H1 (cell line): ENCODE measurements at regions not wholly inside any gene's neighbourhood (a gene's known extent, or its start where the extent isn't known, plus 50 kb on each side); places are given as distances from the start of the nearest gene placed in this dataset.

Source experiments
- CTCF ChIA-PET: fragments of 300-600 bp; sonication (Branson Sonifier 250); formaldehyde crosslinking; loops from one replicate; lab custom pipeline; 2021; ENCODE audit not compliant: partially characterized antibody; lab: Charles Lee
- POLR2A ChIA-PET: fragments of 300-600 bp; sonication (Branson Sonifier 250); formaldehyde crosslinking; loops from one replicate; lab custom pipeline; 2021; ENCODE audit warnings: inconsistent platforms; ENCODE audit not compliant: partially characterized antibody; lab: Charles Lee
- DNase-seq, 2 experiments: peaks; one replicate each; pipeline versions ENCODE4 v3.0.0 to v3.0.0-alpha.2; 2010 to 2022; ENCODE audit warnings: low spot score in 2 of 2, low read depth in 1 of 2, mixed read lengths in 1 of 2
- FAIRE-seq: peaks from 2 replicates; lab custom pipeline; 2011; peaks lifted over from hg19 to GRCh38; lab: Jason Lieb, UNC
- H2AFZ ChIP-seq: 2 replicates; pipeline ENCODE4 v1.8.1; 2012; ENCODE audit warnings: low read length, inconsistent platforms
- H2AK5ac ChIP-seq: 2 replicates; pipeline ENCODE4 v1.6.1; 2013; ENCODE audit warnings: low read depth, low read length
- H2BK120ac ChIP-seq: replicated peaks from 2 replicates; pipeline ENCODE3; 2013; ENCODE audit warnings: low read depth, low read length, inconsistent platforms
- H2BK12ac ChIP-seq: 2 replicates; pipeline ENCODE4 v1.6.1; 2013; ENCODE audit warnings: low read depth, low read length
- H2BK15ac ChIP-seq: 2 replicates; pipeline ENCODE4 v1.6.1; 2013; ENCODE audit warnings: low read length
- H2BK20ac ChIP-seq: 2 replicates; pipeline ENCODE4 v1.6.1; 2013; ENCODE audit warnings: low read length
- H2BK5ac ChIP-seq: 2 replicates; pipeline ENCODE4 v1.6.1; 2013; ENCODE audit warnings: low read depth, low read length
- H3K14ac ChIP-seq: 2 replicates; pipeline ENCODE4 v1.6.1; 2013; ENCODE audit warnings: inconsistent platforms; ENCODE audit not compliant: insufficient read length
- H3K18ac ChIP-seq: 2 replicates; pipeline ENCODE4 v1.6.1; 2013; ENCODE audit warnings: low read length; ENCODE audit errors: extremely low read depth
- H3K23ac ChIP-seq: 2 replicates; pipeline ENCODE4 v1.6.1; 2013; ENCODE audit warnings: inconsistent platforms; ENCODE audit not compliant: insufficient read length
- H3K23me2 ChIP-seq: 2 replicates; pipeline ENCODE4 v1.6.1; 2013; ENCODE audit warnings: low read depth, low read length
- H3K27ac ChIP-seq: 2 replicates; pipeline ENCODE4 v1.6.1; 2011; ENCODE audit warnings: low read depth, low read length, inconsistent platforms
- H3K27me3 ChIP-seq, 4 experiments: replicated peaks in 1 of 4; 1 replicate in 1 of 4; 2 replicates in 3 of 4; pipeline versions ENCODE4 v1.6.1 to v1.8.1; 2011 to 2013; ENCODE audit warnings: low read length in 3 of 4, mild to moderate bottlenecking in 3 of 4, inconsistent platforms in 2 of 4, mixed read lengths in 2 of 4, moderate library complexity in 1 of 4; ENCODE audit not compliant: control insufficient read depth in 3 of 4, insufficient read depth in 3 of 4; ENCODE audit errors: extremely low read depth in 1 of 4
- H3K36me3 ChIP-seq, 4 experiments: 2 replicates each; pipeline versions ENCODE4 v1.6.1 to v1.8.1; 2011 to 2013; ENCODE audit warnings: mild to moderate bottlenecking in 4 of 4, low read length in 3 of 4, moderate library complexity in 2 of 4, control low read depth in 1 of 4, inconsistent platforms in 1 of 4; ENCODE audit not compliant: insufficient read depth in 4 of 4, control insufficient read depth in 2 of 4
- H3K4ac ChIP-seq: replicated peaks from 2 replicates; pipeline ENCODE3; 2013; ENCODE audit warnings: low read length, low read depth, mixed read lengths, inconsistent platforms; ENCODE audit not compliant: insufficient read length
- H3K4me1 ChIP-seq, 4 experiments: replicated peaks in 1 of 4; 1 replicate in 1 of 4; 2 replicates in 3 of 4; pipeline versions ENCODE4 v1.6.1 to v1.8.1; 2011 to 2013; ENCODE audit warnings: low read length in 3 of 4, inconsistent platforms in 2 of 4, mixed read lengths in 1 of 4; ENCODE audit not compliant: insufficient read depth in 4 of 4, control insufficient read depth in 3 of 4
- H3K4me2 ChIP-seq, 2 experiments: 2 replicates each; pipeline versions ENCODE4 v1.6.1 to v1.8.1; 2011 to 2013; ENCODE audit warnings: low read depth in 2 of 2, low read length in 2 of 2, control low read depth in 1 of 2, inconsistent platforms in 1 of 2, mild to moderate bottlenecking in 1 of 2; ENCODE audit not compliant: insufficient read depth in 1 of 2
- H3K4me3 ChIP-seq, 4 experiments: fragments of 200-600, 300-600 bp in 1 of 4; sonication (generic), shearing (Covaris generic), sonication (Bioruptor Twin) in 1 of 4; 2 replicates each; pipeline versions ENCODE4 v1.5.1 to v1.8.1; 2011 to 2016; ENCODE audit warnings: low read length in 4 of 4, low read depth in 3 of 4, control low read depth in 2 of 4, inconsistent platforms in 2 of 4, mild to moderate bottlenecking in 2 of 4, mixed read lengths in 1 of 4, moderate library complexity in 1 of 4; ENCODE audit not compliant: insufficient read depth in 2 of 4; ENCODE audit errors: extremely low read depth in 1 of 4
- H3K56ac ChIP-seq: replicated peaks from 2 replicates; pipeline ENCODE3; 2013; ENCODE audit warnings: low read depth, mild to moderate bottlenecking, mixed read lengths, low read length, inconsistent platforms; ENCODE audit not compliant: insufficient read length
- H3K79me1 ChIP-seq: 2 replicates; pipeline ENCODE4 v1.6.1; 2013; ENCODE audit warnings: low read depth, low read length, control low read depth
- H3K79me2 ChIP-seq, 2 experiments: 2 replicates each; pipeline versions ENCODE4 v1.6.1 to v1.8.1; 2012 to 2013; ENCODE audit warnings: low read length in 2 of 2, mild to moderate bottlenecking in 2 of 2, inconsistent platforms in 1 of 2; ENCODE audit not compliant: insufficient read depth in 2 of 2, control insufficient read depth in 1 of 2
- H3K9ac ChIP-seq, 4 experiments: replicated peaks in 1 of 4; 1 replicate in 1 of 4; 2 replicates in 3 of 4; pipeline versions ENCODE4 v1.6.1 to v1.8.1; 2011 to 2013; ENCODE audit warnings: low read depth in 3 of 4, low read length in 3 of 4, control low read depth in 2 of 4, mild to moderate bottlenecking in 2 of 4, moderate library complexity in 2 of 4, inconsistent platforms in 1 of 4; ENCODE audit errors: extremely low read depth in 1 of 4
- H3K9me3 ChIP-seq, 2 experiments: 2 replicates each; pipeline versions ENCODE4 v1.6.1 to v1.8.1; 2012 to 2013; ENCODE audit warnings: mild to moderate bottlenecking in 2 of 2, moderate library complexity in 2 of 2, control low read depth in 1 of 2, inconsistent platforms in 1 of 2, low read depth in 1 of 2, low read length in 1 of 2, mixed read lengths in 1 of 2; ENCODE audit not compliant: insufficient read depth in 2 of 2
- H4K20me1 ChIP-seq, 2 experiments: replicated peaks in 1 of 2; 2 replicates each; pipeline versions ENCODE3 to v1.8.1; 2011 to 2013; ENCODE audit warnings: inconsistent platforms in 2 of 2, low read length in 2 of 2, mild to moderate bottlenecking in 1 of 2; ENCODE audit not compliant: insufficient read depth in 2 of 2, control insufficient read depth in 1 of 2
- H4K5ac ChIP-seq: 2 replicates; pipeline ENCODE4 v1.6.1; 2013; ENCODE audit warnings: low read length, low read depth, mixed read lengths, inconsistent platforms; ENCODE audit not compliant: insufficient read length
- H4K8ac ChIP-seq: 2 replicates; pipeline ENCODE4 v1.8.0; 2013; ENCODE audit warnings: mild to moderate bottlenecking, moderate library complexity, low read length, inconsistent platforms; ENCODE audit not compliant: insufficient read depth; ENCODE audit errors: extremely low read depth
- H4K91ac ChIP-seq: replicated peaks from 2 replicates; pipeline ENCODE3; 2013; ENCODE audit warnings: low read length, mixed read lengths, inconsistent platforms; ENCODE audit not compliant: insufficient read length
- BRCA1 ChIP-seq: IDR thresholded peaks from 2 replicates; pipeline ENCODE4 v1.6.1; 2012; ENCODE audit warnings: low read depth, low read length, improper control_type of control experiment
- CBX5 ChIP-seq: fragments of 300-800, 300-1000 bp; sonication (generic); IDR thresholded peaks from 2 replicates; pipeline ENCODE4 v1.7.1; 2016; ENCODE audit warnings: antibody characterized with exemption, low read length, low read depth
- EGR1 ChIP-seq: IDR thresholded peaks from 2 replicates; pipeline ENCODE4 v1.6.1; 2011; ENCODE audit warnings: low read depth, low read length, borderline replicate concordance
- KDM4A ChIP-seq: IDR thresholded peaks from one replicate; pipeline ENCODE4 v1.7.1; 2012; ENCODE audit warnings: low read depth, mild to moderate bottlenecking, moderate library complexity, low read length, inconsistent platforms; ENCODE audit not compliant: severe bottlenecking
- MAFK ChIP-seq: IDR thresholded peaks from 2 replicates; pipeline ENCODE4 v1.6.1; 2012; ENCODE audit warnings: low read depth, mild to moderate bottlenecking, improper control_type of control experiment, low read length
- SIN3A ChIP-seq, 2 experiments: IDR thresholded peaks in 1 of 2; conservative IDR thresholded peaks in 1 of 2; 2 replicates each; pipeline ENCODE4 v1.6.1; 2011 to 2012; ENCODE audit warnings: low read length in 2 of 2, improper control_type of control experiment in 1 of 2, low read depth in 1 of 2, mild to moderate bottlenecking in 1 of 2
- SUZ12 ChIP-seq: fragments of 200-600 bp; sonication (generic); IDR thresholded peaks from 2 replicates; pipeline ENCODE4 v1.6.1; 2012; ENCODE audit warnings: mild to moderate bottlenecking, inconsistent platforms, low read length, moderate library complexity, mixed read lengths
- WGBS, 2 experiments: shearing (Covaris generic) in 1 of 2; methylation state at CpG; one replicate each; pipeline versions ENCODE4 v1.1.6 to v1.1.7; 2013 to 2015; ENCODE audit warnings: low lambda C conversion rate in 2 of 2, mixed read lengths in 2 of 2, inconsistent platforms in 1 of 2, low coverage in 1 of 2, missing lambda C conversion rate in 1 of 2; ENCODE audit not compliant: insufficient replicate concordance in 2 of 2, insufficient coverage in 1 of 2, insufficient read length in 1 of 2; ENCODE audit errors: extremely low coverage in 1 of 2, missing lambda C conversion rate in 1 of 2; 5-methylcytosine and 5-hydroxymethylcytosine counted together

DNA sequence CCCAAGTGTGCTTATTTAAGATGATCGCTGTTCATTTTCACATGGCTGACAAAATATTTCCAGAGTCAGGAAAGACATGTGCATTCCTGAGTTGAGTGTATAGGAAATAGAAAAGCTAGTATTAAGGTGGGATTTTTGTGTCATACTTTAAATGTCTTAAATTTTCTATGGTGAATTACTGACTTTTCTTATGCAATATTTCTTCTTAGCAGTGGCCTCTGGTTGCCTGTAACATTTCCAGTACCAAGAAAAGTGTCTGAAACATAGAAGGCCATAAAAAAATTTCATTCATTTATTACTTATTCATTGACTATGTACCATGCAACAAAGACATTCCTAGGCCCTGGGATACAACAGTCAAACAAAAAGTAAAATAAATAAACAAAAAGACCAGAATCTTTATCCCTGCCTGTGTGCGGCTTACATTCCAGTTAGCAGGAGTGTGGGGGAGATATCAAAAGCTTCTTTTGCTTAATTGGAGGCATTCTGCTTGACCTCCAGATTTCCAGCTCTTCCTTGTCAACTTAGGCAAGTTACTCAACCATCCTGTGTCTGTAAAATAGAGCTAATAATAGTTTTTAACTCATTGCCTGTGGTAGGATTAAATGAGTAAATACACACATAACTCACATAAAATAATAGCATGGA, 216.3 kb upstream of the FLRT2 start:
- no peak overlapping the region for H2BK20ac ChIP-seq
- H3K56ac ChIP-seq: no peak overlapping the region
- no peaks in the 10 kb centered on the region for H3K36me3 ChIP-seq
- no peak overlapping the region for H2BK15ac ChIP-seq
- POLR2A ChIA-PET: no interaction called here
- H3K23me2 ChIP-seq: peaks cover 1% of the 10 kb centered on the region; the same call in 1 of the 2 replicates
- no peak for DNase-seq
- H4K8ac ChIP-seq: no peak overlapping the region
- no peaks in the 10 kb centered on the region for H3K9me3 ChIP-seq
- no peak overlapping the region for H2BK120ac ChIP-seq
- H3K18ac ChIP-seq: no peak overlapping the region
- H2BK5ac ChIP-seq: no peak overlapping the region
- H2AFZ ChIP-seq: no peak overlapping the region
- peaks cover 0 to 6% (median under 1%) of the 10 kb centered on the region in 4 experiments; a peak in 2 of 7 replicates for H3K4me1 ChIP-seq
- H4K91ac ChIP-seq: no peak overlapping the region
- H3K27me3 ChIP-seq: no peaks in the 10 kb centered on the region
- H3K4me3 ChIP-seq: no peak overlapping the region
- no peak overlapping the region for H3K9ac ChIP-seq
- no peak overlapping the region for H3K14ac ChIP-seq
- no peak for FAIRE-seq
- no peaks in the 10 kb centered on the region for H3K79me2 ChIP-seq
- H4K20me1 ChIP-seq: no peaks in the 10 kb centered on the region
- no peaks in the 10 kb centered on the region for H3K79me1 ChIP-seq
- no peak overlapping the region for H3K23ac ChIP-seq
- no peak overlapping the region for H4K5ac ChIP-seq
- H3K4ac ChIP-seq: no peak overlapping the region
- WGBS, 2 experiments: 92% methylated on average over 2 of the region's 2 CpGs; no CpG with 5 or more reads in 1 of the 2 experiments
- CTCF ChIA-PET: interaction anchor here (0.7 to 0.8 kb wide), 2 partner anchors 117 to 221 kb away, joined by 3 read pairs; no protein-coding TSS in a partner anchor
- H2BK12ac ChIP-seq: no peak overlapping the region
- H2AK5ac ChIP-seq: no peak overlapping the region
- no peak overlapping the region for H3K4me2 ChIP-seq
- no peak overlapping the region for H3K27ac ChIP-seq
- no peak for TF ChIP-seq EGR1
- no peak for TF ChIP-seq CBX5
- TF ChIP-seq KDM4A: no peak
- no peak for TF ChIP-seq SIN3A (conservative IDR thresholded peaks at IDR 0.05 in 1 of 2, IDR thresholded peaks at IDR 0.05 in 1 of 2; ENCODE audit: low read depth in 1 of 2, low read length in 2 of 2)
- TF ChIP-seq SUZ12: no peak
- no peak for TF ChIP-seq BRCA1
- TF ChIP-seq MAFK: no peak
